ENCODE measurements at regions not wholly inside any gene's neighbourhood (a gene's known extent, or its start where the extent isn't known, plus 50 kb on each side); places are given as distances from the start of the nearest gene placed in this dataset.

DNA sequence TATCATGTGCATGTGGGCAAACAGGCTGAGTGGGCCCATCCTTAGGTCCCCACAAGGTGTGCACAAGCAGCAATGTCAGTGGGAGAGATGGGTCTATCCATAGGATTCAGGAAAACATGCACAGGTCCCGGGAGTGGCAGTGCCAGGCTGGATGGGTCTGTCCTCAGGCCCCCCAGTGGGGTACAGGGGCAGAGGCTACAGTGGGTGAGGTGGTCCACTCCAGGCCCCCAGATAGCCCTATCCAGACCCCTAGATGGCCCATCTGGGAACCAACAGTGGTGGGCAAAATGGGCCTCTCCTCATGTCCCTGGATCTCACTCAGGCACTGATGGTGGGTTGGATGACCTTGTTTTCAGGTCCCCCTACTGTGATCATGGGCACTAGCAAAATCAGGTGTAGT lies 277.8 kb upstream of the SYT1 start:
- no peak for DNase-seq

DNA sequence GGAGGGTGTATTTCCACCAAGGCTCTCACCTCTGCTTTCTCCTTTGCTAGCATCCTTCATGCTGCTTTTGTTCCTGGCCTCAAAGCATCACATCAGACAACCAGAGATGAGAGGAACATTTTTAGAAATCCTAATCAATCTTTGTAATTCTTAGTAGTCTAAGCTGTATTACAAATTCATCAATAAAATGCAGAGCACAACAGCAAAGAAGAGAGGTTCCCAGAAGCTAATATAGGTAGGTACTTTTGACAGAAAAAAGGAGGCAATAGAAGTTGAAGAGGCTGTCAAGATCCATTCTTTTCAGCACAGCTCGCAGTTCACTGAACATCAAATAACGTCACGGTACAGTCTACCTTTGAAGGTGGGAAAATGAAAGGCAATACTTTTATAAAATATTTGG lies 265.2 kb upstream of the SYT1 start:
- DNase-seq = no peak

DNA sequence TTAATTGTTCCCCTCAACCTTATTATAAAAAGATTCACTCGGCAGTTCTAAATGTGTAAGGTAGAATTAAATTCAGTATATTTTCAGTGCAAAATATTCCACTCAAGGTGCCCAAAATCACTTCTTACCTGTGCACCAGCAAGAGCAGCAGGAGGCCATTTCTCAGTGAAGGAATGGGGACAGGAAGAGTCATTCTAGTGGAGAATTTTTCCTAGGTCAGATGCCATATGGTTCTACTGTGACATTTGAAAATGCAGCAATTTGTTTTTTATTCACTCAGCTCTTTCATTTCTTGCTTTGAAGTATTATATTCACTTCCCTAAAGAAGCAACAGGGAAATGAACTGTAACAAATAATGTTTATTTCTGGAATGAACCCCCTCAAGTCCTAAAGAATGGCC lies 264.0 kb upstream of the SYT1 start:
- DNase-seq = no peak

DNA sequence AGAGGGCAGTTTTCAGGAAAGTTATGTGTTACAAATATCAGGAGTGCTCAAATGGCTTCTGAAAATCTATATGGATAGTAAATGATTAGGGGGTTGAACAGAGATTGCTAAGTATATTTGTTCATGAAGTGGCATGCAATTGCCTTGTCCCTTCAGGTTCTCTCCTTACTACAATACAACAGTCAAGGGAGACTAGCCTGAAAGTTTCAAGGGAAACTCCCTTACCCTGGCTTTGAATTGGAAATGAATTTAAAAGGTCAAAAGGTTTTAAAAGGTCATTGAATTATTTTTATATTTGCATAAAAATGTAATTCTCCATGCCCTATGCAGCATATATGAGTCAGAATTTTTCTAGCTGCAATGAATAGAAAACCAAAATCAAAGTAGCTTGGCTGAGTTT lies 253.1 kb upstream of the SYT1 start:
- no peak for DNase-seq

DNA sequence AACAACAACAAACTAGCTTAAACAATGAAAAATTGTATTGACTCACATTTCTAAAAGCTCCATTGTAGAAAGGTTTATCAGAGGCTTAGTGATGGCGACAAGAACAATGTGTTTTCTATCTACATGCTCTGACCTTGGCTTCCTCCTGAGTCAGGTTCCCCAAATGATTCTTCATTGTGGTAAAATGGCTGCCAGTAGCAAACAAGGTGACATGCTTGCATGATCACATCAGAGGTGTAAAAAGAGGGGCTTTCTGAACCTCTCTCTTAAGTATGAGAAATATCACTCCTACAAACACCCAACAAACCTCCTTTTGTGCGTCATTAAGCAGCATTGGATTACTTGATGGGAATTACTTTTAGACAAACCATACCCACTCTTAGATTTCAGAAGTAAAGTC lies 252.4 kb upstream of the SYT1 start:
- DNase-seq = no peak

DNA sequence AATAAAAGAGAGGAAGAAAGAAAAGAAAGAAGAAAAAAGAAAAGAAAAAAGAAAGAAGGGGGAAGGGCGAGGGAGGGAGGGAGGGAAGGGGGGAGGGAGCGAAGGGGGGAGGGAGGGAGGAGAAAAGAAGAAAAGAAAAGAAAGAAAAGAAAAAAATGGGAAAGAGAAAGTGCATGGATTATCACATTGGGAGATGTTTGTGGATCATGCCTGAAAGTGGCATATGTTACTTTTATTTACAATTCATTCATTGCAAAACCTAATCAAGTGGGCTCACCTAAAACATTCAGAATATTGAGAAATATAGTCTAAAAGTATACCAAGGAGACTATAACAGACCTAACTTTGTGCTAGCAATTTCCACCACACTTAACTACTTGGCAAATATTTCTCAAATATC lies 246.9 kb upstream of the SYT1 start:
- DNase-seq = no peak

DNA sequence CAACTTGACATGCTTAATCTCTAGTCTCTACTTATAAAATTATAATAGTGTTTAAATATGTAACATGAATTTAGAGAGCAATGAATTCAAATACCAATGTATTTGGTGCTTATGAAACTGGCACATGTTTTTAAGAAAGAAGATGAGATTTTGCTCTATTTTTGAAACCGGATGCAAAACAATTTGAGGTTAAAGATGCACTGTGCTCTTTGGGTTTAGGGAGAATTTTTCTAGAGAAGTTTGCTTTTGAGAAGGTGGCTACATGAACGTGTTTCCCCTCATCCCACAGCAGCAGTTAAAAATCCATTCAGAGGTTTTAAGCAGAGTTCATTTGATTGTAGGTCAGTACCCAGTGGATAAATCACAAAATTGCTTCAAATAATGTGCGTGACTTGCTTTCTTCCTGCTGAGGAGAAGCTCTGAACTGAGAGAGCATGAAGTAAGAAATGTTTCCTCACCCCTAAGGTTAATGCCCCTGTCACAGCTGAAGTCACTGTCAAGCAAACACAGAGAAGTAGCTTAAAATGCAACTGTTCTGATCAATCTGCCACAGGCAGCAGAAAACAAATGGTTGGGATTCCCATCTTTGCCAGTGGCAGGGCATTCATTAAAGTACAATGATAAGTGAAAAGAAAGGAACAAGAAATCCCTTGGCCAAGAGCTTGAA lies 241.9 kb upstream of the SYT1 start:
- no peak for DNase-seq

DNA sequence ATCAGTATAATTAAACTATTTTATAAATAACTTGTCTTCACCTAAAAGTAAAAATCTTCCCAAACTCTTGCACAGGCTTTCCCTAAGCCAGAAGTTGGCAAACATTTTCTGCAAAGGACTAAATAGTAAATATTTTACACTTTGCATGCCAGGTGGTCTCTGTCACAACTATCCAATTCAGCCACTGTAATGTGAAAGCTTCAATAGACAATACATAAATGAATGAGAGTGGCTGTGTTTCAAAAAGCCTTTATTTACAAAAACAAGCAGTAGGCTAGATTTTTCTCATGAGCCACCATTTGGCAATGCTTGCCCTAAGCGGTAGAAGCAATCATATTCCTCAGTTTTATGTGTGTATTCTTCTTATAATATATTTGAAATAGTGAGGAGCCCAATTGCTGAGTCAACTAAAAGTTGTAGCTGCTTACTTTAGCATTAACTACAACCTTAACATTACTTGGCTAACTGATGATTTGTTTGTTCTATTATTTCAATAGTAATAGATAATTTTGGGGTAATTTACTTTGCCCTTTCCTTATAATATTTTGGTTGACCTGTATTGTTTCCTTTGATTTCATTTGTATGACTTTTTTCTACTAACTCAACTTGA lies 236.0 kb upstream of the SYT1 start:
- peak; percentile 8 to 23 for DNase-seq

DNA sequence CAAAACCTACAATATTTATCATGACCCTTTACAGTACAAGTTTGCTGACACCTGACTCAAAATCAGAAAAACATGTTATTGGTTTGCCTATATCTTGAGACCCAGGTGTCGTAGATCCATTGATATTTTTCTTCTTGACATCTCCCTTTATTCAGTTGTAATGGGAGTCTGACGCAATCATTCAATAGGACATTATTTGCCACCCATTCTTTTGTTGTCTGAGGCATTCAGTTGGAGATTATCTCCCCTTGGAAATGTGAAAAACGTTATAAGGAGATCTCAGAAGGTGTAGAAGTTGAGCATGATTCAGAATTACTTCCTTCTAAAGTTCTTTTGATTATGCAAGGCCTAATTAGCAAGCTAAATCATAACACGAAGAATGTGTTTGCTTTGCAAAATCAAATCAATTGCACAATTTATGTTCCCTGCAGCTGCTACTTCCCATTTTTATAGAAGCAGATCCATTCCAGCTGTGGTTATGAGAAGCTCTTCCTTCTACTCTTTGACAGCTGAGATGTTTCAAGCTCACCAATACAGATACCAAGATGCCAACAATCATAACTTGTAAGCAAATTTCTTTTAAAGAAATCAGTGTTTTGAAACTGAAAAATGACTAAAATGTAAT lies 228.2 kb upstream of the SYT1 start:
- DNase-seq = peak; percentile 75 to 77

DNA sequence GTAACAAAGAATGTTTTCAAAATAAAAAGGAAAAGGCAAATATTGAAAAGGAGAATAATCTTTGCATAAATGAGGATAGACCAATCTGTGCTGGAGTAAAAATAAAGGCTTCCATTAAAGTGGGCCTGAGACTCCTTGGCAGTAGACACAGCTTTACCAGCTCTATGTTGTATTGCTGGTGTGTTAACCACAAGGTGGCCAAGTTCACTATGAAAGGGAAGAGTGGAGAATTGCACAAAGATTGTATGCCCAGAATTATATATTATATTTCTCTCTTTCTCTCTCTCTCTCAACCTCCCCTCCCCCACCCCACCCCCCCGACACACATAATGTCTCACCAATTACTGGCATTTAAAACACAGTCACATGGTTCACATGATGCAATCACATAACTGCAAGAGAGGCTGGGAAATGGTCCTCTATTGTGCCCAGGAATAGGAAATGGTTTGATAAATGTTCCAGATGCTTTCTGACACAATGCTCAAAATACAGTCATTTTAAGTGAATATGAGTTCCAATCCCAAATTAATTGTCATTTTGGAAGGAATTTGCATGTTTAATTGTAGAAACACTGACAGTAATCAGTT lies 222.6 kb upstream of the SYT1 start:
- no peak for DNase-seq

DNA sequence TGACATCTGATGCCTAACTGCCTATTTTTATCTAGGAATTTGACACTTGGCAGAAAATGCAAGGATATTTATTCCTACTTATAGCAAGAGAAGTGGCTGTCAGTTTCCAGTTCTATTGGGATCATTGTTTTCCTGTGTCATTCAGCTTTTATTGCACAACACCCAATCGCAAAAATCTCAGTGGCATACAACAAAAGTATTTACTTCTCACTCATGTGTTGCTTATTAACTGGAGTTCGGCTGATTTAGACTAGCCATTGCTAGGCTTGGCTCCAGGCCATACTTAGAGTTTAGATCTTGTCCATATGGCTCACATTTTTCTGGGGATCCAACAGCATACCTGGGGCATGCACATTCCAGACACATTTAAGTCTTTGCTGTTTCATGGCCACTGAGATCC lies 218.6 kb upstream of the SYT1 start:
- DNase-seq = no peak

DNA sequence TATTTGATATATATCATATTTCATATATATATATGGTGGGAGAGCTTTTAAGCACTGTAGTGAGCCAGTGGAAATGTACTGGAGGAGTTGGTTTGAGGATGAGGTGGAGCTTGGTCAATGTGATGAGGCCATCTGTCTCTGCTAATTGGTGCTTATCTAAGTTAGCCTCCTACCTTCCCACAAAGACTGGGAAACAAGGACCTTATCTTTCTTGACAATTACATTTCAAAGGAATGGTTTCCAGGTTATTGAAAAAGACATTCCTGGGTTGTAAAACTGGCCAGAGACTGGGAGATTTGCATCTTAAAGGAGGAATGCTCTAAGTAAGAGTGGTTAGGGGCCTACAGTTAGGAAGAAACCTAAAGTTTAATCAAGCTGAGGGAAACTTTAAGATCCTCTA lies 212.8 kb upstream of the SYT1 start:
- no peak for DNase-seq

DNA sequence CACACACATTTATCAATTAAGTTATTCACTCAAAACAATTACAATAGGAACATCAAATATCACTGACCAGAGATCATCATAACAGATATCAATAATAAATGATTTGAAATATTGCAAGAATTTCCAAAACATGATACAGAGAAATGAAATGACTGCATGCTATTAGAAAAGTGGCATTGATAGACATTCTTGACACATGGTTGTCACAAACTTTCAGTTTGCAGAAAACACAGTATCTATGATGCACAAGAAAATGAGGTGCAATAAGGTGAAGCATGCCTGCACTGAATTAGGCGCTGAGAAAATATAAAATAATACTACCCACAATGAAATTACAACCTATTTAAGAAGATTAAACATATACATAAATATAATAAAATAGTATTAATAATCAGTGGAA lies 198.0 kb upstream of the SYT1 start:
- DNase-seq = no peak

DNA sequence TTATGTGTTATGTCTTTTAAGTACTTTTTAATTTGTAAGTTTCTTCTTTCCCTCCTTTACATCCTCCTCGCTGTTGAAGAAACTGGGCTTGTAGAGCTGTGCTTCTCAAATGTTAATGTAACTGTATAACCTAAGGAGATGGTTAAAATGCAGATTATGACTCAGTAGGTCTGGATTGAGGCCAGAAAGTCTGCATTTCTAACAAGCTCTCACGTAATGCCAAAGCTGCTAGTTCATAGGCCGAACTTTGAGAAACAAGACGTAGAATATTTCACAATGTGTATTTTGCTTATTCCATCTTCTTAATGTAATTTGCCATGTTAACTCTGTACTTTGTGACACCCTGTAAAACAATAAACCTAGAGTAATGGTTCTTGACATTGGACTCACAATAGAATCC lies 193.3 kb upstream of the SYT1 start:
- DNase-seq = no peak

DNA sequence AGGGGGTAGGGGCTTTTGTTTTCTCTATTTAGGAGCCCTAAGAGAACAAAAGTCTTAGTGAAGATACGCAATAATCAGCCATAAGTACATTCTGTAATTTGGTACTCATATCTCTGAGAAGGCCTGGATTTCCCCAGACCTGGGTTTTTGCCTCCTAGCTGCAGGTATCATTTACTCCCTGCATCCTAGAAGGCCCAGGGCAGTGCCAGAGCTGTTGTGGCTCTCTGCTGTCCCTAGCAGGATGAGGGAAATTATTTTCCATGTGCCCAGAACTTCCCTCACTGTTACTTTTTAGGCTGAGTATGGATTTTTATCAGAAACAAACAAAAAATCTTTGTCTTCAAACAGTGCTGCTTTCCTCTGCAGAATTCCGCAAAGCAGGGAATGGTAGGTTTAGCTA lies 192.5 kb upstream of the SYT1 start:
- no peak for DNase-seq

DNA sequence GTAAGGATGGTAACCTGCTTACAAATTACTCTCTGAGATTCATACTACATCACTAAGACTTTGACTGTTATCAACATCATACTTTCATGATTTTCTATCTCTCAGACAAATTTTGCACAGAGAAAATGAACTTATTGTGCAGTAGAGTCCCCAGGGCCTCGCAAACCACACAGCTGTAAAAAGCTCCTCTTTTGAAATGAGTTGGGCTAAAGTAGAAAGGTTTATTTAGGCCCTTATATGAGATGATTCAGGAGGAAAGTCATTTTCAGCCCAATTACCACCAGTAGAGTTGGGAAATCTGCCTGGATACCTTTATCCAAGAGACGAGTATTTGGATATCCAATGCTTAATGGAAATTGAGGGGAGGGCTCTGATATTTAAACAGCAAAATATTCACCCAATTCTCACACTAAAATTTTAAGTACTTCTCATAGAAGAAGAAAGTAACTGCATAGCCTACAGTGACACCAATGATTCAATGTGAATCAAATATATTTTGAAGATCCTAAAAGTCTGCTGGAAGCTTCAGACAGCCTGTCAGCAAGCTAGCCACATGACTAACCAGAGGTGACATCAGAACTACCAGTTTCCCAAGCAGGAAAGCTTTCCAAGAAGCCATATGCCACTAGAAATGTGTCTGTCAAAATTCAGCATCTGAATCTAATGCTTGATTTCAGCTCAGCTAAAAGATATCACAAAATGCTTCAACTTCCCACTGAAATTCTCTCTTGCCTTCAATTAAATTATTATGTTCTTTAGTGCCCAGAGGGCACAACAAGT lies 190.1 kb upstream of the SYT1 start:
- no peak for DNase-seq

DNA sequence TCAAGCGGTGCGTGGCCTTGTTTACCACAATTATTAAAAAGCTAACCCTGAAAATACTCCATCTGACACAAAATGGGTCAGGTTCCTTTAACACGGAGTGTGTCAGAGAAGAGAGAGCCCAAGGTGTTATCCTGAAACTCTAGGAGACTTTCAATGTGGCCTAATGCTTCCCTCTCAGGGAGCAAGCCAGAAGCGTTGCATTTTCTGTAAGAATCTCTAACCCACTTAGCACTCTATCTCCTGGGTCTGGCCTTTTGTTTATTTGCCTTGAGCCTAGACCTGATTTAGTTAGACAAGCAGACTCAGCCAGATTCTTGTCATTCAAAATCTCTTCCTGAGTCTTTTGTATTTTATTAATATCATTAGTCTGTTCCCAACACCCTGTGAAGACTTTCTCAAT lies 184.0 kb upstream of the SYT1 start:
- DNase-seq = no peak

DNA sequence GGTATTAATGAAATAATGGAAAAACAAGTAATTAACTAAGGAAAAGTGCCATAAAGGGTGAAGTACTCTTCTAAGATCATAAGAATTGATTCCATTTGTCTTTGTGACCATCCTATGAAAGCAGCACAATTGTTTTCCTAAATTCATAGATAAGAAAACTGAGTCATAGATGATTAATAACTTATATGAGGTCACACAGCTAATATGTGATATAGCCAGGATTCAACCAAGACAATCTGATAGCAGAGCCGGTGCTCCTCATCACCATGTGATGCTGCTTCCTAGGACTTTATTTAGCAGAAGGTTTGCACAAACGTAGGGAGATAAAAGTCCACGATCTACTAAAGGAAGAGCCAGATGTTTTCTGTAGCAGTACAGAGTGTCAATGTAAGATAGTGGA lies 181.5 kb upstream of the SYT1 start:
- DNase-seq = no peak

DNA sequence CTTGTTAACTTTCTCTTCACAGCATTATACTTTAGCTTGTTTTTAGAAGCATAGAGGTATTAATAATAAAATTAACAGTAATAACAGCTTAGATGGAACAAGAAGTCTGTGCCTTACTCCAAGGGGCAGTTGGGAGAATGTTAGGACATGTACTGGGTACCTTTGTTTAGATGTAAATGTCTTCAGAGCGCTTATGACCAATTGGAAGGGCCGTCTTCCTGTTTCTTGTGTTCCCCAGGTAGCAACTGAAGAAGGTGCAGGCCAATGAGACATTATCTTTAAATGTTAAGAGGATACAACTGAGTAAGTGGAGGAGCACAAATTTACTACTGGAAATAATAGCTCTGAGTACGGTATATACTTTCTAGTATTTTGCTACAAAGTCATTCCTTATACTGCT lies 180.9 kb upstream of the SYT1 start:
- DNase-seq = no peak

DNA sequence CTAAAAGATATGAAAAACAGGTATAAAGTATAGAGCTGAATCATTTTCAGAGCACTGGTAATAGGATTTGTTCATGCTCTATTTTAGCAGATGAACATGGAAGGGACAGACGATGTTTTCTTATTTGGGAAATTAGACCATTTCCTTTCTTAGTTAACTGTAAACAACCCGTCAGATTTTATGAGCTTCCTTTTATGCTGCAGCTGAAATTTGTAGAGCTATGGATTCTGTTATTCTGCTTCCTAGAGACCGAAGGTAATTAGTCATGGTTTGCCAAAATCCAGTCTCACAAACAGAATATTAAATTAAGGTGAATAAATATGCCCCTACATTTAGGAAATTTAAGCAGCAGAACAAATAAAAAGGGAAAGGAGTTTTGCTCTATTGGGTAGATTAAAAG lies 180.2 kb upstream of the SYT1 start:
- DNase-seq = no peak

DNA sequence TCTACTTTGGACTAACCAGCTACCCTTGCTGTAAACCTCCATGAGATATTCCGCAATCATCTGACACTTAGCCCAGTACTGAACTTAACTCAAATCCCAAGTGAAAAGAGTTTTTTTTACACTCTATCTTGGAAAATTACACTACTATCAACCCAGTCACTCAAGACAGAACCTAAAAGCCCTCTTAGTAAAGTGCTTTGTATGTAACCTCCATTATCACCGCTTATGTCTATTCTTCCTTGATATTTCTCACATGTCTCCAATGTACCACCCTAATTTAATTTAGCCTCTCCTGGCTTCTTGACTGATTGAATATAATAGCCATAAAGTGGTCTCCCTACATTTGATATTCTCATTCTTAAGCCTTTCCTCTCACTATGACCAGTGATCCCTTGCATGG lies 168.8 kb upstream of the SYT1 start:
- DNase-seq = no peak

DNA sequence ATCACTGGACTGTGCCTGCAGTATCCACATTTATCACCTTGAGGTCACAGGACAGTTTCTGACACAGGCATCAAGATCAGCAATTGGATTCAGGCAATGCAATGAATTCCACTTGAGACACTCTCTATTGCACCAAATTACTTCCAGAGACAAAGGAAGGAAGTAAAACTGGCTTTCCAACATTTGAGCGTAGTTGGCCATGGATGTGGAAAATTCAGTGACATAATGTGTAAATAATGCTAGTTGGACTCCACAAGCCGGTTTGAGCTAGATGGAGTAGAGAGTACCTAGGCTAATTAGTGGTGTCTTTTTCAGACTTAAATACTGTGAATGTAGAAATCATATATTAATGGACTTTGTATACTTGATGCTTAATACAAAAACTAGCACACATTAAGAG lies 168.3 kb upstream of the SYT1 start:
- DNase-seq = no peak

Measured in right lung (tissue), 2 donors.